Neuron (in vitro differentiated cells): ENCODE measurements at regions not wholly inside any gene's neighbourhood (a gene's known extent, or its start where the extent isn't known, plus 50 kb on each side); places are given as distances from the start of the nearest gene placed in this dataset.

ENCODE experiments used
- H2AFZ ChIP-seq: one replicate; pipeline ENCODE4 v1.6.1; 2013; ENCODE audit warnings: low read depth, mild to moderate bottlenecking, inconsistent platforms, low read length, moderate library complexity
- H3K27me3 ChIP-seq: one replicate; pipeline ENCODE4 v1.6.1; 2013; ENCODE audit warnings: low read length; ENCODE audit not compliant: insufficient read depth
- H3K36me3 ChIP-seq: one replicate; pipeline ENCODE4 v1.6.1; 2013; ENCODE audit warnings: low read length; ENCODE audit not compliant: insufficient read depth
- H3K4me1 ChIP-seq: one replicate; pipeline ENCODE4 v1.6.1; 2013; ENCODE audit warnings: low read length; ENCODE audit not compliant: insufficient read depth
- H3K4me3 ChIP-seq: 2 replicates; pipeline ENCODE4 v1.5.1; 2013; ENCODE audit warnings: mild to moderate bottlenecking, low read length, moderate library complexity
- H3K9me3 ChIP-seq: one replicate; pipeline ENCODE4 v1.6.1; 2013; ENCODE audit warnings: low read length

- Histone ChIP-seq H3K27me3 (no peaks in the 10 kb centered on the region), H3K9me3 (no peaks in the 10 kb centered on the region), H2AFZ (no peak overlapping the region), H3K36me3 (no peaks in the 10 kb centered on the region), H3K4me1 (no peaks in the 10 kb centered on the region), H3K4me3 (no peak overlapping the region)
These were observed 593.3 kb upstream of the NCAM2 start for GRCh38 chr21:20404915-20405314.

DNA sequence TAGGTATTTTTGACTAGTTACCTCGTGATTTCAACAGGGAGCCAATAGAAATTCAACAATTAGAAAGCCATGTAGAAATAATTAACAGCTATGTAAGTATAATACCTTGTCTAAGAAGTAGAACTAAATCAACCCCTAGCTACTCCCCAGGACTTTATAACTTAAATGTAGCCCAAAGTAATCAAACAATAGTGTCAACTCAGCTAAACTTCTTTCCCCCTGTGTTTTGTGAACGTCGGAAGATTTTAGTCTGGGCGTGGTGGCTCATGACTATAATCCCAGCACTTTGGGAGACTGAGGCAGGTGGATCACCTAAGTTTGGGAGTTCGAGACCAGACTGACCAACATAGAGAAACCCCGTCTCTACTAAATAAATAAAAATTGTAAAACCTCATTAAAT lies 579.9 kb upstream of the NCAM2 start:
- no peak overlapping the region for H2AFZ ChIP-seq

GRCh38 chr21:20419772-20420171 lies 578.4 kb upstream of the NCAM2 start:
- Histone ChIP-seq H3K27me3 (no peaks in the 10 kb centered on the region), H2AFZ (no peak overlapping the region), H3K4me1 (no peaks in the 10 kb centered on the region), H3K4me3 (no peak overlapping the region), H3K9me3 (no peaks in the 10 kb centered on the region), H3K36me3 (no peaks in the 10 kb centered on the region)

More for the DNA sequence above, 579.9 kb upstream of the NCAM2 start:
- Histone ChIP-seq H3K27me3 (no peaks in the 10 kb centered on the region), H3K36me3 (no peaks in the 10 kb centered on the region), H3K4me3 (no peak overlapping the region), H3K9me3 (no peaks in the 10 kb centered on the region), H3K4me1 (no peaks in the 10 kb centered on the region)

DNA sequence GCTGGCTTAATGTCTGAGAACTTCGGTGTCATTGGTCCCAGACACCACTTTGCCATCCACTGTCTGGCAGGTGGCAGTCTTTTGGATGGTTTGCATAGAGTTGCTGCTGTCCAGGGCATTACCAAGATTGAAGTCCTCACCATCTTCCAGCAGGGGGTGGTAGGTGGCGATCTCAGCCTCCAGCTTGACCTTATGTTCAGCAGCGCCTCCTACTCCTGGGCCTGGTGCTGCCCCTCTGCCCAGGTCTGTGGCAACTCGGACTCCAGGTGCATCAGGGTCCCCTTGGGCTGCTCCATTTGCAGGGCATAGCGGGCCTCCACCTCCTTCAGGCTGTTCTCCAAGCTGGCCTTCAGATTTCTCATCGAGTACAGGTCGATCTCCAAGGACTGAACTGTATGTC lies 573.3 kb upstream of the NCAM2 start:
- Histone ChIP-seq H2AFZ (no peak overlapping the region), H3K9me3 (no peaks in the 10 kb centered on the region), H3K36me3 (no peaks in the 10 kb centered on the region), H3K4me3 (no peak overlapping the region), H3K4me1 (no peaks in the 10 kb centered on the region), H3K27me3 (no peaks in the 10 kb centered on the region)

DNA sequence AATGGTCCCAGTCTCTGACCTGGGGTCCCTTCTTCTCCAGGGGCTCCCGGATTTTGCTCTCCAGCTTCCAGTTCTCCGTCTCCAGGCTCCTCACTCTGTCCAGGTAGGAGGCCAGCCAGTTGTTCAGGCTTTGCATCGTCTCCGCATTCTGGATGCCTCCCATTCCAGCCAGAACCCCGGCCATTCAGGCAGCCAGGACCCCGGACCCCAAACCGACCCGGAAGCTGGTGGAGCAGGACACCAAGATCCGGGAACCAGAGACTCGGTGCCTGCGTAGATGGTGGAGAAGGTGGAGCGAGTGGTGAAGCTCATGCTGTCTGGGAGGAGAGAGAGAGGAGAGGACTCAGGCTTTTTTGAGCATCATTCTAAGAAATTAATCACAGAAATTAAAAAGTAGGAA lies 572.4 kb upstream of the NCAM2 start:
- Histone ChIP-seq H3K27me3 (no peaks in the 10 kb centered on the region), H3K9me3 (no peaks in the 10 kb centered on the region), H3K4me3 (no peak overlapping the region), H2AFZ (no peak overlapping the region), H3K36me3 (no peaks in the 10 kb centered on the region), H3K4me1 (no peaks in the 10 kb centered on the region)

DNA sequence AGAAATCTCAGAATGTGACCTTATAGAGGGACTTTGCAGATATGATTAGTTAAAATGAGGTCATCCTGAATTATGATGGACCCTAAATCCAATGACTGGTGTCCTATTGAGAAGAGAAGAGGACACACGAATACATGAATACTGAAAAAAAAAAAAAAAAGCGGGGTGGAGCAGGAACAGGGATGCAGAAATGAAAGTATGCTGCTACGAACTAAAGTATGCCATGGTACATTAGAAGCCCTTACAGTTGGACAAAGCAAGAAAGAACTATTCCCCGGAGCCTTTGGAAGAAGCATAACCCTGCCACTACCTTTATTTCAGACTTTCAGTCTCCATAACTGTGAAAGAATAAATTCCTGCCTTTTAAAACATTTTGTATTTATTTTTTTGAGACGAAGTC lies 557.9 kb upstream of the NCAM2 start:
- Histone ChIP-seq H3K36me3 (no peaks in the 10 kb centered on the region), H3K4me1 (peaks cover 2% of the 10 kb centered on the region), H2AFZ (no peak overlapping the region), H3K9me3 (no peaks in the 10 kb centered on the region), H3K27me3 (no peaks in the 10 kb centered on the region), H3K4me3 (no peak overlapping the region)

DNA sequence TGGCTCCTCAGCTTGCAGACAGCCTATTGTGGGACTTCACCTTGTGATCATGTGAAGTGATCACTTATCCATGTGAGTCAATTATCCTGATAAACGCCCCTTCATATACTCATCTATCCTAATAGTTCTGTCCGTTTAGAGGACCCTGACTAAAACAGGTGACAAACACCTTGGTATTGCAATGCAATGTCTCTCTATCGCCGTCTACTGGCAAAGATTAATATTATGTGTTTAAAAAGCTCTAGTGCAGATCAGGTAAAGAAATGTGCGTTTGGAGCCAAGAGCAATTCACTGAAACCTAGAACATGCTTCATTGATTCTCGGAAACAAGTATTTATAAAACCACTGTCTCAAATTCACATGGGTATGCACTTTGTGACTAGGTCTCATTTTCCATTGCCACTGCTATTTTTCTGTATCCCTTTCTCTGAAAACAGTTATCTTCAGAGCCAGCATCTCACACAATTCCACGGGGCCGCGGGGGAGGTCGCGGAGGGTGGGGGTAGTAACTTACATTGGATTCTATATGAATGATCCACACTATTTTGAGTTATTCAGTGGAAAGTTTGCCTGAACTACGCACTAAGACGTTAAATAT lies 554.6 kb upstream of the NCAM2 start:
- no peaks in the 10 kb centered on the region for H3K36me3 ChIP-seq
- no peaks in the 10 kb centered on the region for H3K4me1 ChIP-seq
- H3K4me3 ChIP-seq = no peak overlapping the region
- H3K27me3 ChIP-seq = no peaks in the 10 kb centered on the region
- H3K9me3 ChIP-seq = no peaks in the 10 kb centered on the region
- no peak overlapping the region for H2AFZ ChIP-seq

- Histone ChIP-seq H3K4me1 (no peaks in the 10 kb centered on the region), H3K9me3 (no peaks in the 10 kb centered on the region), H3K27me3 (no peaks in the 10 kb centered on the region), H3K36me3 (no peaks in the 10 kb centered on the region), H2AFZ (no peak overlapping the region), H3K4me3 (no peak overlapping the region)
These were observed 552.2 kb upstream of the NCAM2 start for GRCh38 chr21:20445971-20446370.

GRCh38 chr21:20451046-20451445 lies 547.2 kb upstream of the NCAM2 start:
- Histone ChIP-seq H3K9me3 (no peaks in the 10 kb centered on the region), H3K4me1 (no peaks in the 10 kb centered on the region), H2AFZ (no peak overlapping the region), H3K4me3 (no peak overlapping the region), H3K27me3 (no peaks in the 10 kb centered on the region), H3K36me3 (no peaks in the 10 kb centered on the region)

GRCh38 chr21:20452935-20453334 lies 545.3 kb upstream of the NCAM2 start:
- no peaks in the 10 kb centered on the region for H3K9me3 ChIP-seq
- H2AFZ ChIP-seq = no peak overlapping the region

GRCh38 chr21:20459838-20460237 lies 538.4 kb upstream of the NCAM2 start:
- H3K27me3 ChIP-seq = no peaks in the 10 kb centered on the region
- H2AFZ ChIP-seq = no peak overlapping the region
- no peaks in the 10 kb centered on the region for H3K36me3 ChIP-seq
- no peaks in the 10 kb centered on the region for H3K4me1 ChIP-seq
- H3K4me3 ChIP-seq = no peak overlapping the region
- no peaks in the 10 kb centered on the region for H3K9me3 ChIP-seq

More at GRCh38 chr21:20452935-20453334, 545.3 kb upstream of the NCAM2 start:
- H3K27me3 ChIP-seq = no peaks in the 10 kb centered on the region
- no peak overlapping the region for H3K4me3 ChIP-seq
- no peaks in the 10 kb centered on the region for H3K4me1 ChIP-seq
- H3K36me3 ChIP-seq = no peaks in the 10 kb centered on the region

DNA sequence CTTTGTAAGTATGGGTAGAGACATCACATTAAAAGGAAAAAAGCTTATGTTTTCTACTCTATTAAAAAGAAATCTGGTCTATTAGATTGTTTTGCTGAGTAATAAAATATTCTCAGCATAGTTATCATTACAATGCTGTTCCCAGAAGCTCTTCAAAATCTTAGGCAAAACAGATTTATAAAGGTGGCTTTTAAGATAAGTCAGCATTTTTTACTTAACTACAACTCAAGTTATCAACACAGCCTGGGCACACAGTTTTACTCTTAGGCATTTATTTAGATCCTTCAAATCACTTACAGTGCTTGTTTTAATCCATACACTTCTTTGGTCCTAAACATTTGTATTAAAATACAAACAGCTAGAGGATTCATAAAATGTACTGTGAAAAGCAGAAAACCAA lies 534.8 kb upstream of the NCAM2 start:
- Histone ChIP-seq H3K9me3 (no peaks in the 10 kb centered on the region), H3K36me3 (no peaks in the 10 kb centered on the region), H3K27me3 (no peaks in the 10 kb centered on the region), H3K4me1 (no peaks in the 10 kb centered on the region), H3K4me3 (no peak overlapping the region), H2AFZ (no peak overlapping the region)

- no peaks in the 10 kb centered on the region for H3K4me1 ChIP-seq
- H3K36me3 ChIP-seq = no peaks in the 10 kb centered on the region
- no peak overlapping the region for H3K4me3 ChIP-seq
- H3K27me3 ChIP-seq = no peaks in the 10 kb centered on the region
- H3K9me3 ChIP-seq = no peaks in the 10 kb centered on the region
- no peak overlapping the region for H2AFZ ChIP-seq
These were observed 528.8 kb upstream of the NCAM2 start for GRCh38 chr21:20469361-20469760.

DNA sequence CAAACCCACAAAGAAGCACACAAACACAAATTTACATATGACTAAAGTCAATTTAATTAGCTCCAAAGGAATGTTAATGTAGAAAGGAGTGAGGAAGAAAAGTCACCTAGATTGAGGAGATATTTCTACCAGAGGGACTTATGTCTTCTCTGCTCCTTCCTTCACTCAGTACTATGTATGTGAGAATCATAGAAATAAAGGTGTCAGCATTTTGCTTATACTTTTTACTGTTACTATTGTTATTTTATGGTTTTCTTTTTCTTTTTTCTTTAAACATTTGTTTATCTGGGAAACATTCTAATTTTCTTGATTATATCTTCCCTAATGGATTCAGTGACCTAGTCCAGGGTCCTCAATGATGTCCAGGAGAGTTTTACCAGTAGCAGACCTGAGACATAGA lies 511.9 kb upstream of the NCAM2 start:
- Histone ChIP-seq H2AFZ (no peak overlapping the region), H3K27me3 (no peaks in the 10 kb centered on the region), H3K36me3 (no peaks in the 10 kb centered on the region), H3K9me3 (no peaks in the 10 kb centered on the region), H3K4me1 (no peaks in the 10 kb centered on the region), H3K4me3 (no peak overlapping the region)
